ENCODE measurements at regions not wholly inside any gene's neighbourhood (a gene's known extent, or its start where the extent isn't known, plus 50 kb on each side); places are given as distances from the start of the nearest gene placed in this dataset.

GRCh38 chrX:129097668-129098067 lies 425.6 kb downstream of the SMARCA1 start:
- no peak for TF ChIP-seq POLR2A (IDR thresholded peaks at IDR 0.05; ENCODE audit: low read length)
- TF ChIP-seq GATA1 (IDR thresholded peaks at IDR 0.05; ENCODE audit: low read depth, low read length): no peak
